ENCODE measurements at regions not wholly inside any gene's neighbourhood (a gene's known extent, or its start where the extent isn't known, plus 50 kb on each side); places are given as distances from the start of the nearest gene placed in this dataset.

DNA sequence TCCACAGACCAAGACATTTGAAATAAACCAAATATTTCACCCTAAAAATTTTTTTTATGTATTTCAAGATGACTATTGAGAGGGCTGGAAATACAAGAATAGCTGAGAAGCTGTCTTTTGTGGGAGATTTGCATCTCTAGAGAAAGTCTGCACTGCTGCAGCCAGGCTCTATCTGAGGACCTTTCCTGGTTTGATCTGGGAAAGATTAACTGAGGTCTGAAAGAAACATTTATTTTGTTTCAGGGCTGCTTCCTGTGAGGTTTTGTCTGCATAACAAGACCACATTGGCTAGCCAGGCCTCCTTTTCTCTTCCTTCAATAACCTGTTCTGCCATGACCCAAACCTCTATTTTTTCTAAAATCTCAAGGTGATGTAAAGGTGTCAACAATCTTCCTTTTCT is 117.5 kb upstream of the ARHGEF26 start:
- Histone ChIP-seq H3K4me2 (ENCODE audit: low read length) (no peak overlapping the region), H3K4me3 (ENCODE audit: low read depth, low read length, poor library complexity, severe bottlenecking) (no peak overlapping the region), H3K9me2 (ENCODE audit: insufficient read depth, low read length) (no peaks in the 10 kb centered on the region), H3K4me1 (ENCODE audit: insufficient read depth, low read length, poor library complexity, severe bottlenecking) (no peaks in the 10 kb centered on the region), H2AFZ (ENCODE audit: low read length) (no peak overlapping the region), H4K20me1 (ENCODE audit: insufficient read depth, low read length) (no peaks in the 10 kb centered on the region), H3K27ac (ENCODE audit: low read depth, low read length, poor library complexity, severe bottlenecking) (no peak overlapping the region), H3K36me3 (ENCODE audit: insufficient read depth, low read length) (no peaks in the 10 kb centered on the region), H3K9me3 (ENCODE audit: low read length) (no peaks in the 10 kb centered on the region), H3K79me2 (ENCODE audit: insufficient read depth, low read depth, low read length) (no peaks in the 10 kb centered on the region)
- ChIA-PET CTCF (ENCODE audit: unreplicated experiment) (no interaction called here), POLR2A (interaction anchor here (0.5 to 1.4 kb wide), 3 partner anchors 12 to 1949 kb away, joined by 3 read pairs; no protein-coding TSS in a partner anchor)
- intact Hi-C loops (cut with micrococcal nuclease; ENCODE audit: unreplicated experiment): no loop called here
- TF ChIP-seq CTCF (conservative IDR thresholded peaks at IDR 0.05; ENCODE audit: low read length) (no peak), EZH2phosphoT487 (IDR thresholded peaks at IDR 0.05; ENCODE audit: borderline replicate concordance, low read depth, low read length) (no peak)
- BruUV-seq (replicated peaks): no TSS peak
- DNase-seq (ENCODE audit: low spot score): no peak

- Histone ChIP-seq H2AFZ (ENCODE audit: low read length) (no peak overlapping the region), H3K4me3 (ENCODE audit: low read depth, low read length, poor library complexity, severe bottlenecking) (no peak overlapping the region), H3K4me2 (ENCODE audit: low read length) (no peak overlapping the region), H3K79me2 (ENCODE audit: insufficient read depth, low read depth, low read length) (no peaks in the 10 kb centered on the region), H3K27ac (ENCODE audit: low read depth, low read length, poor library complexity, severe bottlenecking) (no peak overlapping the region), H3K4me1 (ENCODE audit: insufficient read depth, low read length, poor library complexity, severe bottlenecking) (no peaks in the 10 kb centered on the region), H3K9me2 (ENCODE audit: insufficient read depth, low read length) (no peaks in the 10 kb centered on the region), H3K36me3 (ENCODE audit: insufficient read depth, low read length) (no peaks in the 10 kb centered on the region), H4K20me1 (ENCODE audit: insufficient read depth, low read length) (no peaks in the 10 kb centered on the region), H3K9me3 (ENCODE audit: low read length) (no peaks in the 10 kb centered on the region)
- ChIA-PET CTCF (ENCODE audit: unreplicated experiment) (no interaction called here), POLR2A (no interaction called here)
- intact Hi-C loops (cut with micrococcal nuclease; ENCODE audit: unreplicated experiment): no loop called here
- no TSS peak for BruUV-seq (replicated peaks)
- TF ChIP-seq CTCF (conservative IDR thresholded peaks at IDR 0.05; ENCODE audit: low read length) (no peak), EZH2phosphoT487 (IDR thresholded peaks at IDR 0.05; ENCODE audit: borderline replicate concordance, low read depth, low read length) (no peak)
- no peak for DNase-seq (ENCODE audit: low spot score)
These were observed 110.2 kb upstream of the ARHGEF26 start for GRCh38 chr3:154011036-154011435.

DNA sequence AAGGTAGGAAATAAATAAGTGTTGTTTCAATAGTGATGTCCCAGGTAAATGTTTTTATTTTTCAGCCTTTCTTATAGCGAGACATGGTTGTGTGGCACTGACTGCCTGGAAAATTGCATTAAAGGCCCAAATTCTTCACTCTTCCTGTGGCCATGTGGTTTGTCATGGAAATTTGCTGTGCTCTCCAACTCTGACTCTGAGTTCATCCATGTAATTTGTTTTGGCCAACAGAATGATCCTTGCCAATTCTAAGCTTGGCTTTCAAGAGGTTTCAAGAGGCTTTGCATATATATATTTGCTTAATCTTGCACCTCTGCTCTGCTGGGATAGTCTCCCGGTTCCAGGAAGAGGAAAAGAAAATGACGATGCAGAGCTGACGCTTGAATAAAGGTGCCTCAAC is 107.5 kb upstream of the ARHGEF26 start:
- TF ChIP-seq CTCF (conservative IDR thresholded peaks at IDR 0.05; ENCODE audit: low read length): no peak
- TF ChIP-seq EZH2phosphoT487 (IDR thresholded peaks at IDR 0.05; ENCODE audit: borderline replicate concordance, low read depth, low read length): no peak
- ChIA-PET POLR2A (no interaction called here), CTCF (ENCODE audit: unreplicated experiment) (no interaction called here)
- H3K4me1 ChIP-seq (ENCODE audit: insufficient read depth, low read length, poor library complexity, severe bottlenecking): no peaks in the 10 kb centered on the region
- no peaks in the 10 kb centered on the region for H3K9me2 ChIP-seq (ENCODE audit: insufficient read depth, low read length)
- intact Hi-C loops (cut with micrococcal nuclease; ENCODE audit: unreplicated experiment): no loop called here
- no TSS peak for BruUV-seq (replicated peaks)
- no peak overlapping the region for H3K27ac ChIP-seq (ENCODE audit: low read depth, low read length, poor library complexity, severe bottlenecking)
- H4K20me1 ChIP-seq (ENCODE audit: insufficient read depth, low read length): no peaks in the 10 kb centered on the region
- no peaks in the 10 kb centered on the region for H3K36me3 ChIP-seq (ENCODE audit: insufficient read depth, low read length)
- H3K79me2 ChIP-seq (ENCODE audit: insufficient read depth, low read depth, low read length): no peaks in the 10 kb centered on the region
- no peak for DNase-seq (ENCODE audit: low spot score)
- no peak overlapping the region for H3K4me2 ChIP-seq (ENCODE audit: low read length)
- no peak overlapping the region for H3K4me3 ChIP-seq (ENCODE audit: low read depth, low read length, poor library complexity, severe bottlenecking)
- H3K9me3 ChIP-seq (ENCODE audit: low read length): no peaks in the 10 kb centered on the region
- H2AFZ ChIP-seq (ENCODE audit: low read length): no peak overlapping the region
